GM23248 (cell line): ENCODE measurements at regions not wholly inside any gene's neighbourhood (a gene's known extent, or its start where the extent isn't known, plus 50 kb on each side); places are given as distances from the start of the nearest gene placed in this dataset.

Experiments used
- EZH2 ChIP-seq: fragments of 200-600 bp; sonication (generic); IDR thresholded peaks from 2 replicates; pipeline ENCODE4 v1.6.1; 2018; ENCODE audit warnings: antibody characterized with exemption, mild to moderate bottlenecking; ENCODE audit not compliant: insufficient read depth, poor library complexity, severe bottlenecking
- EZH2phosphoT487 ChIP-seq: fragments of 200-600 bp; sonication (generic); IDR thresholded peaks from 2 replicates; pipeline ENCODE4 v1.6.1; 2018; ENCODE audit warnings: antibody characterized with exemption, moderate library complexity, mild to moderate bottlenecking, low read depth; ENCODE audit not compliant: insufficient read depth

- TF ChIP-seq EZH2phosphoT487, result no peak
- TF ChIP-seq EZH2, result no peak
Measured at GRCh38 chr1:198889749-198890148, 250.9 kb downstream of the PTPRC start.
